GM12865 (cell line): ENCODE measurements at regions not wholly inside any gene's neighbourhood (a gene's known extent, or its start where the extent isn't known, plus 50 kb on each side); places are given as distances from the start of the nearest gene placed in this dataset.

Experiments
- DNase-seq: peaks from one replicate; pipeline ENCODE4 v3.0.0; 2010; ENCODE audit warnings: low read depth
- H3K4me3 ChIP-seq: 2 replicates; pipeline ENCODE4 v1.5.1; 2011; ENCODE audit warnings: mild to moderate bottlenecking, low read depth, low read length, control low read depth
- TF ChIP-seq, protein P1 (sequence below): IDR thresholded peaks from 2 replicates; pipeline ENCODE4 v1.5.1; 2011; ENCODE audit warnings: low read length, control low read depth, low read depth, inconsistent platforms; ENCODE audit not compliant: insufficient read depth; ENCODE audit errors: missing control alignments

DNA sequence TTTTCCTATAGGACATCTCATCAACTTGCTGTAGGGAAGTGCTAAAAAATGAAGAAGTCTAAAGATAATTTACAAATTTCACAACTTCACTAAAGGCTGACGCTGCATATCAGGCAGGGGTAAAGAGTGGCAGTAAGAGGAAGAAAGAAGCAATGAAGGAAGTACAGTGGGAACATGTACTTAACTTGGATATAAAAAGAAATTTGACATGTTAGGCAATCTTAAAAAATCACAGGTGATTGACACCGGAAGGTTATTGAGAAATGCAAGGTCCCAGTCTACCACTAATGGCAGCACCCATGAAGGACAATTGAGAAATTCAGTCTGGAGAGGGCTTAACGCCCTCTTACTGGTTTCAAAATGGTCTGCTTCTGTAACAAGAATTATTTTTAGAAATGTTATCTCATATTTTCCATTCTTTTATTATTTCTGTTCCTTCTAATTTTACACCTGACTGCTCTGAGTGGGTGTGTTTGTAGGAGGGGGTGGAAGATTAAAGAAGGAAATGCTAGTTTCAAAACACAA, 358.1 kb downstream of the KCNJ2 start:
- TF ChIP-seq, protein P1, sequence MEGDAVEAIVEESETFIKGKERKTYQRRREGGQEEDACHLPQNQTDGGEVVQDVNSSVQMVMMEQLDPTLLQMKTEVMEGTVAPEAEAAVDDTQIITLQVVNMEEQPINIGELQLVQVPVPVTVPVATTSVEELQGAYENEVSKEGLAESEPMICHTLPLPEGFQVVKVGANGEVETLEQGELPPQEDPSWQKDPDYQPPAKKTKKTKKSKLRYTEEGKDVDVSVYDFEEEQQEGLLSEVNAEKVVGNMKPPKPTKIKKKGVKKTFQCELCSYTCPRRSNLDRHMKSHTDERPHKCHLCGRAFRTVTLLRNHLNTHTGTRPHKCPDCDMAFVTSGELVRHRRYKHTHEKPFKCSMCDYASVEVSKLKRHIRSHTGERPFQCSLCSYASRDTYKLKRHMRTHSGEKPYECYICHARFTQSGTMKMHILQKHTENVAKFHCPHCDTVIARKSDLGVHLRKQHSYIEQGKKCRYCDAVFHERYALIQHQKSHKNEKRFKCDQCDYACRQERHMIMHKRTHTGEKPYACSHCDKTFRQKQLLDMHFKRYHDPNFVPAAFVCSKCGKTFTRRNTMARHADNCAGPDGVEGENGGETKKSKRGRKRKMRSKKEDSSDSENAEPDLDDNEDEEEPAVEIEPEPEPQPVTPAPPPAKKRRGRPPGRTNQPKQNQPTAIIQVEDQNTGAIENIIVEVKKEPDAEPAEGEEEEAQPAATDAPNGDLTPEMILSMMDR = no peak

DNA sequence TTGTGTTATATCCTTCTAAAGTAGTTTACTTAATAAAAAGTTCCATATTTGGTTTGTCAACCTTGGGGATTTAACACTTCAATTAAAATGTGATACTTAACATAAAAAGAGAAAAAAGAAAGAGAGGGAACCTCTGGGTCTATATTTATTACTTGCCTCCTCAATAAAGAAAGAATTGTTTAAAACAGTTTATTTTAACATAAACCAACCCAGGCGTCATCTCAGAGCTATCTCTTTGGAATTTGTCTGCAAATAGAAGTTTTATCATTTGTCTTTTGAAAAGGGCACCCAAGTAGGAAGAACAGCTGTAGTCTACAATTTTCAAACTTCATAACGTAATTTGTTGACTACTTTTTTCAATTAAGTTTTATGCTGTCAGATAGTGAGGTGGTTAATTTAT, 364.1 kb downstream of the KCNJ2 start:
- no peak for DNase-seq
- TF ChIP-seq, protein P1 = no peak
- no peak overlapping the region for H3K4me3 ChIP-seq

More for the DNA sequence above, 358.1 kb downstream of the KCNJ2 start:
- DNase-seq = no peak
- no peak overlapping the region for H3K4me3 ChIP-seq

DNA sequence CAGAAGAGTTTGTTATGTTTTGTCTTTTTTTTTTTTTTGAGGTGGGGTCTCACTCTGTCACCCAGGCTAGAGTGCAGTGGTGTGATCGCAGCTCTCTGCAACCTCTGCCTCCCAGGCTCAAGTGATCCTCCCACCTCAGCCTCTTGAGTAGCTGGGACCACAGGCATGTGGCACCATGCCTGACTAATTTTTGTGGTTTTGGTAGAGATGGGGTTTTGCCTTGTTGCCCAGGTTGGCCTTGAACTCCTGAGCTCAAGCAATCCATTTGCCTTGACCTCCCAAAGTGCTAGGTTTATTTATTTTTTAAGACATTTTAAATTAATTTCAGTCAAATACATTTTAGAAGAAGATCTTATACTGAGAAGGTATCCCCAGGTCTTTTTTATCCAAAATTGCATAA, 366.7 kb downstream of the KCNJ2 start:
- TF ChIP-seq, protein P1 = no peak
- no peak overlapping the region for H3K4me3 ChIP-seq
- DNase-seq = no peak

DNA sequence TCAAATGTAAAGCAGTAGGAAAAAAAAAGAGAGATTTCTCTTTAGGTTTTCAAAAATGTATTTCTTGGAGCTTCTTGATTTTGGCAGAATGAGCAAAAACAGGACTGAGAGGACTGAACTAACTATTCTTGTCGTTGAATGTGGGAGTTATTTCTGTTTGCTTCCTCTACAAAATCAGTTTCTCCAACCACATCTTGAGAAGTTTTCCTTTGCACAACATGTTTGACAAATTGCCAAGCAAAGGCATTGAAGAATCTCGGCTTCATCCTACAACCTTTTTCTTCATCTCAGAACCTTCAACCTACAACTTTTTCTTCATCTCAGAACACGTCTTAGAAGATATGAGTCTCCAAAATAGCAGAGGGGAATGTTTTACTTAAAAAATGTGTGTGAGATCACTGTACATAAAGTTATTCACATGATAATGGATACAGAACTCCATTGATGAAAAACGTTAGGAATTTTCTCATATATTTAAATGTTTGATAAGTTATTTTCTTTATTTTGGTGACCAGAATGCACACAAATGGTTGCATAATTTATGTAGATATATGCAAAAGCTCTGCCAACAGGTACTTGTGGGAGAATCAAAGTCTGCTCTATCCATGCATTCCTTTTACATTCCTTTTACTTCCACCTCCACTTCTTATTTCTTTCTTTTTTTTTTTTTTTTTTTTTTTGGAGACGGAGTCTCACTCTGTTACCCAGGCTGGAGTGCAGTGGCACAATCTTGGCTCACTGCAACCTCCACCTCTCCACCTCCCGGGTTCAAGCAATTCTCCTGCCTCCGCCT, 370.0 kb downstream of the KCNJ2 start:
- no peak for DNase-seq
- no peak overlapping the region for H3K4me3 ChIP-seq
- TF ChIP-seq, protein P1 = no peak

DNA sequence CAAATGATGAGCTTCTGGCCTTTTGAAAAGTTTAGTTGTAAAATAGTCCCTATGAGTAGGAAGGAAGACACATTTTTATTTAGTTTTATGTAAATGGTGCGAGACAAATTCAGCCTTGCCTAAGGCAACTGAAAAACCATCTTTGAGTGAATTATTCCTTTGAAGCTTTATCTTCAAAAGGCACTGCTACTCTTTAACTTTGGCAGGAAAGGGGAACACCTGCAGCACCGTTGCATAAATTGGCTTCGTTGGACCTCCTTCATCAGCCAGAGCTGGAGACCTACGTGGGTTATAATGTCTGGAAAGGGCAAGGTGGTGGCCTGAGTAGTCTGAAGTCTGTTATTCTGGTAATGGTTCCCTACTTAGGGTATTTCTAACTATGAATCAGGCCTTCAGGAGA, 373.5 kb downstream of the KCNJ2 start:
- no peak for DNase-seq
- TF ChIP-seq, protein P1 = no peak

DNA sequence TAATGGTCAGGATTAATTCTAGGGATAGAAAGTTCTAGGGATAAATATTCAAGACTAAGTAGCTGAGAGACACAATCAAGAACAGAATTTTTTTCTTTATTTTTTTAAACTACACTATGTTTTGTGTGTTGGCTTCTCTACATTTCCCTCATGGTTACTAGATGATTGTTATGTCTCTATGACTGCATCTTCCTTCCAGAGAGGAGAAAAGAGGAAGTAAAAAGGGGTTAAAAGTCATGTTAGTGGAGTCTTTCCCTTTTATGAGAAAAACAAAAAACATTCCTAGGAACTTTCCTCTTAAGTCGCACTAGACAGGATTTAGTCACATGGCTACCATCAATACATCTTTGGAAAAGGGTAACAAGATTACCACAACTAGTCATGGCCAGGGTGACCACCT, 375.0 kb downstream of the KCNJ2 start:
- TF ChIP-seq, protein P1 = no peak
- H3K4me3 ChIP-seq = no peak overlapping the region
- DNase-seq = no peak

More for the DNA sequence above, 373.5 kb downstream of the KCNJ2 start:
- no peak overlapping the region for H3K4me3 ChIP-seq
